Mucosa of rectum (tissue), 2 donors: ENCODE measurements at regions not wholly inside any gene's neighbourhood (a gene's known extent, or its start where the extent isn't known, plus 50 kb on each side); places are given as distances from the start of the nearest gene placed in this dataset.

ENCODE experiments used
- H3K27ac ChIP-seq, 2 donors: one replicate each; pipeline ENCODE4 v1.7.0; 2013; ENCODE audit warnings: inconsistent platforms in 2 of 2, low read depth in 2 of 2, low read length in 2 of 2
- H3K27me3 ChIP-seq, 2 donors: one replicate each; pipeline ENCODE4 v1.7.0; 2013; ENCODE audit warnings: low read length in 2 of 2; ENCODE audit not compliant: control insufficient read depth in 2 of 2, insufficient read depth in 2 of 2
- H3K36me3 ChIP-seq, 2 donors: one replicate each; pipeline ENCODE4 v1.7.0; 2013; ENCODE audit warnings: low read length in 2 of 2; ENCODE audit not compliant: control insufficient read depth in 2 of 2, insufficient read depth in 2 of 2
- H3K4me1 ChIP-seq, 2 donors: one replicate each; pipeline ENCODE4 v1.7.0; 2013; ENCODE audit warnings: low read length in 2 of 2, mild to moderate bottlenecking in 1 of 2; ENCODE audit not compliant: control insufficient read depth in 2 of 2, insufficient read depth in 2 of 2
- H3K4me3 ChIP-seq, 2 donors: one replicate each; pipeline ENCODE4 v1.7.0; 2013; ENCODE audit warnings: low read length in 2 of 2
- H3K9ac ChIP-seq, 2 donors: one replicate each; pipeline ENCODE4 v1.7.0; 2013; ENCODE audit warnings: low read length in 2 of 2, low read depth in 1 of 2, mild to moderate bottlenecking in 1 of 2
- H3K9me3 ChIP-seq, 2 donors: one replicate each; pipeline ENCODE4 v1.7.0; 2013; ENCODE audit warnings: low read length in 2 of 2; ENCODE audit not compliant: control insufficient read depth in 2 of 2
- donor health status: healthy.
- donor health status: Normal muscosa, but diverticular disease.

DNA sequence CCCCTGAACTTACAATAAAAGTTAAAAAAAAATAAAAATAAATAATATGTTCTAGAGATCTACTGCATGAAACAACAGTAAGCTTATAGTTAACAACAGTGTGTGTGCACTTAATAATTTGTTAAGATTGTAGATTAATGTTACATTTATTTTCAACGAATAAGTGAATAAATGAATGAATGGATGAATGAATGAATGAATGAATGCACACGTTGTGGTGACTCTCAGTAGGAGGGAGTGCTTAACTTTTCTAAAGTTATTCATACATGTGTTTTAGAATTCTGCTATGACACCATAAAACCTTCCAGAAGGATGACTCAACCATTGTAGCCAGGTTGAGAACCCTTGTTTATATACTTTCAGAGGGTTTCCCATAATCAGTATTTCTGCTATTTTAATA is 1269.4 kb upstream of the CDH6 start:
- Histone ChIP-seq H3K27me3 (no peaks in the 10 kb centered on the region), H3K27ac (no peak overlapping the region), H3K36me3 (no peaks in the 10 kb centered on the region), H3K4me1 (no peaks in the 10 kb centered on the region), H3K4me3 (no peak overlapping the region), H3K9ac (no peak overlapping the region), H3K9me3 (no peaks in the 10 kb centered on the region)

GRCh38 chr5:29905626-29906353 is 1287.7 kb upstream of the CDH6 start:
- no peak overlapping the region for H3K27ac ChIP-seq
- no peaks in the 10 kb centered on the region for H3K4me1 ChIP-seq
- H3K36me3 ChIP-seq = no peaks in the 10 kb centered on the region
- H3K9me3 ChIP-seq = no peaks in the 10 kb centered on the region
- H3K27me3 ChIP-seq = no peaks in the 10 kb centered on the region
- no peak overlapping the region for H3K4me3 ChIP-seq
- H3K9ac ChIP-seq = no peak overlapping the region

DNA sequence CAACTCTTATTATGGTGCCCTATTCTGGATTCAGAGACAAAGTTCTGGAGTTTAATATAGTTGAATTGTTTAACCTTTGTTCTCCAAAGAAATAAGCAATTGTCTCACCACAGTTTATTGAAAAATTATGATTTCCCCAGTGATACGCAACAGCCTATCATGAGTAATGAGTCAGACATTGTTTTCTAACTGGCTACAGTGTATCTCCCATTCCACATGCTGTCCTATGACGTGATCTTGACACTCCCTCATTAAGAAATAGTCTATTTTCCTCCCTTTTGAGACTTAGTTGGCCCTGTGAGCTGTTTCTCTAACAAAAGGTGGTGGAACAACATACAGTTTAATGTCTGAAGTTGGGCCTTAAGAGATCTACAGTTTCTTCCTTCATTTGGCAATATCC is 1290.6 kb upstream of the CDH6 start:
- no peak overlapping the region for H3K4me3 ChIP-seq

GRCh38 chr5:29899583-29899982 is 1293.9 kb upstream of the CDH6 start:
- no peak overlapping the region for H3K9ac ChIP-seq
- no peaks in the 10 kb centered on the region for H3K4me1 ChIP-seq
- H3K27me3 ChIP-seq = no peaks in the 10 kb centered on the region
- no peak overlapping the region for H3K27ac ChIP-seq
- H3K4me3 ChIP-seq = no peak overlapping the region
- H3K9me3 ChIP-seq = no peaks in the 10 kb centered on the region
- H3K36me3 ChIP-seq = no peaks in the 10 kb centered on the region

More for the DNA sequence above, 1290.6 kb upstream of the CDH6 start:
- no peaks in the 10 kb centered on the region for H3K4me1 ChIP-seq
- H3K36me3 ChIP-seq = no peaks in the 10 kb centered on the region
- H3K9me3 ChIP-seq = no peaks in the 10 kb centered on the region
- H3K27ac ChIP-seq = no peak overlapping the region
- no peak overlapping the region for H3K9ac ChIP-seq
- H3K27me3 ChIP-seq = no peaks in the 10 kb centered on the region

- no peaks in the 10 kb centered on the region for H3K9me3 ChIP-seq
- H3K36me3 ChIP-seq = no peaks in the 10 kb centered on the region
- no peak overlapping the region for H3K4me3 ChIP-seq
- H3K27me3 ChIP-seq = no peaks in the 10 kb centered on the region
- H3K4me1 ChIP-seq = no peaks in the 10 kb centered on the region
- H3K27ac ChIP-seq = no peak overlapping the region
- H3K9ac ChIP-seq = no peak overlapping the region
Measured at GRCh38 chr5:29897916-29898315, 1295.6 kb upstream of the CDH6 start.

- Histone ChIP-seq H3K4me1 (no peaks in the 10 kb centered on the region), H3K9ac (no peak overlapping the region), H3K27me3 (no peaks in the 10 kb centered on the region), H3K9me3 (no peaks in the 10 kb centered on the region), H3K4me3 (no peak overlapping the region), H3K36me3 (no peaks in the 10 kb centered on the region), H3K27ac (no peak overlapping the region)
Measured at GRCh38 chr5:29896646-29897045, 1296.8 kb upstream of the CDH6 start.

GRCh38 chr5:29894668-29895067 is 1298.8 kb upstream of the CDH6 start:
- no peaks in the 10 kb centered on the region for H3K27me3 ChIP-seq
- no peak overlapping the region for H3K27ac ChIP-seq
- no peaks in the 10 kb centered on the region for H3K36me3 ChIP-seq
- H3K4me3 ChIP-seq = no peak overlapping the region
- no peaks in the 10 kb centered on the region for H3K4me1 ChIP-seq
- no peaks in the 10 kb centered on the region for H3K9me3 ChIP-seq
- H3K9ac ChIP-seq = no peak overlapping the region

- Histone ChIP-seq H3K27me3 (no peaks in the 10 kb centered on the region), H3K36me3 (no peaks in the 10 kb centered on the region), H3K9ac (no peak overlapping the region), H3K27ac (no peak overlapping the region), H3K4me1 (no peaks in the 10 kb centered on the region), H3K4me3 (no peak overlapping the region), H3K9me3 (no peaks in the 10 kb centered on the region)
Measured at GRCh38 chr5:29889051-29889450, 1304.4 kb upstream of the CDH6 start.

DNA sequence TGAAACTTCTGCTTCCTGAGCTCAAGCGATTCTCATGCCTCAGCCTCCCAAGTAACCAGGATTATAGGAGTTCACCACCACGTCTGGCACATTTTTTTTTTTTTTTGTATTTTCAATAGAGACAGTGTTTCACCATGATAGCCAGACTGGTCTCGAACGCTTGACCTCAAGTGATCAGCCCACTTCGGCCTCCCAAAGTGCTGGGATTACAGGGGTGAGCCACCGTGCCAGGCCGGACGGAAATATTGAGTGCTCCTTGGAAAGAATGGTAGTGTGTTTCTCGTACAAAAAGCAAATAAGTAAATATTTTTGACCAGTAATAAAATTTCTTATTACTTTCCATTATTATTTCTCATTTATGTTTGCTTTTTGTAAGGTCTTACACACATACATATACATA is 1307.9 kb upstream of the CDH6 start:
- Histone ChIP-seq H3K9ac (no peak overlapping the region), H3K4me1 (no peaks in the 10 kb centered on the region), H3K27ac (no peak overlapping the region), H3K4me3 (no peak overlapping the region), H3K27me3 (no peaks in the 10 kb centered on the region), H3K36me3 (no peaks in the 10 kb centered on the region), H3K9me3 (peaks cover 0 to under 1% of the 10 kb centered on the region in 2 donors)

- H3K9me3 ChIP-seq = peaks cover 0 to 6% of the 10 kb centered on the region in 2 donors
- H3K36me3 ChIP-seq = no peaks in the 10 kb centered on the region
- H3K27me3 ChIP-seq = no peaks in the 10 kb centered on the region
- no peak overlapping the region for H3K9ac ChIP-seq
- no peaks in the 10 kb centered on the region for H3K4me1 ChIP-seq
- H3K4me3 ChIP-seq = no peak overlapping the region
- no peak overlapping the region for H3K27ac ChIP-seq
Measured at GRCh38 chr5:29882036-29882435, 1311.5 kb upstream of the CDH6 start.
